ENCODE measurements at regions not wholly inside any gene's neighbourhood (a gene's known extent, or its start where the extent isn't known, plus 50 kb on each side); places are given as distances from the start of the nearest gene placed in this dataset.
A peak's percentile ranks its signal among the peaks of the same experiment; 100 is the strongest.

DNA sequence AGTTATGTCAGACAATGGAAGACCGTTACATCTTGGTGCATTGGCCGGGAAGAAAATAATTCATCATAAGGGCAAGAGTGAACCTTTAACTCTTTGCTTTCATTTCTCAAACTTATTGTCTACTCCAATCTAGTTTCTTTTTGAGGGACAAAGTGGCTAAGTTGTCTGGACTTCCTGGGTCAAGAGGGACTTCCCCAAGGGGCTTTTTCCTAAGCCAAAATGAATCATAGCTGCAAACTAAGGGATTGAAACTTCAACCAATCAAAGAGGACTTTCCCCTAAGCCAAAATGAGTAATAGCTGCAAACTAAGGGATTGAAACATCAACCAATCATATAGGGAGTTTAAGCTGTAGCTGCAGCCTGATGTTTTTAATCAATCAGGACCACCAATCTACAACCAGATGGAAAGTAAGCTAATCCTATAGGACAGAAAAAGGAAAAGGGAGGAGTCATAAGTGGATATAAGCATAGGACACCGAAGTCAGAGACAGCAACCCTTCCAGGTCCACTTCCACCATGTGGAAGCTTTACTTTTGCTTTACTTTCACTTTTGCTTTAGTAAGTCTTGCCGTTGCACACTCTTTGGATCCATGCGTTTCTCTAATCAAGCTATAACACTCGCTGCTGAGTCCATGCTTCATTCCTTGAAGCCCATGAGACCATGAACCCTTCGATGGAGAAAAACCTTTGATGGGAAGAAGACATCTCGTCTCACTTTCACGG, 72.7 kb upstream of the UTY start:
- Histone ChIP-seq H4K20me1 (ENCODE audit: control insufficient read depth, insufficient read depth, low read length, poor library complexity, severe bottlenecking) (no peaks in the 10 kb centered on the region), H3K79me2 (ENCODE audit: control insufficient read depth, insufficient read depth, low read length) (no peaks in the 10 kb centered on the region), H3K4me1 (ENCODE audit: control insufficient read depth in 2 of 2, insufficient read depth in 2 of 2, low read length in 2 of 2) (no peaks in the 10 kb centered on the region), H3K36me3 (replicated peaks in 1 of 2; ENCODE audit: control extremely low read depth in 1 of 2, control insufficient read depth in 1 of 2, extremely low read depth in 1 of 2, insufficient read depth in 2 of 2, low read length in 1 of 2) (no peaks in the 10 kb centered on the region), H3K4me2 (replicated peaks; ENCODE audit: low read depth, low read length, poor library complexity, severe bottlenecking) (no peak overlapping the region), H3K4me3 (ENCODE audit: control extremely low read depth in 1 of 5, extremely low read depth in 1 of 5, insufficient read depth in 1 of 5, low read depth in 2 of 5, low read length in 4 of 5) (no peak overlapping the region), H3K9ac (ENCODE audit: low read length) (no peak overlapping the region), H3K9me3 (ENCODE audit: control extremely low read depth in 1 of 3, control insufficient read depth in 2 of 3, insufficient read depth in 1 of 3, low read length in 2 of 3) (no peaks in the 10 kb centered on the region), H3K27ac (ENCODE audit: low read length in 2 of 2) (no peak overlapping the region), H3K27me3 (replicated peaks in 1 of 4; ENCODE audit: control extremely low read depth in 1 of 4, control insufficient read depth in 3 of 4, insufficient read depth in 4 of 4, low read length in 3 of 4) (no peaks in the 10 kb centered on the region), H2AFZ (ENCODE audit: insufficient read depth, low read depth, low read length, poor library complexity, severe bottlenecking) (no peak overlapping the region)
- H3K27me3 Mint-ChIP-seq: no peaks in the 10 kb centered on the region
- ChIA-PET CTCF (no interaction called here), POLR2A (no interaction called here)
- peak overlapping the region; percentile 29 for H3K4me3 Mint-ChIP-seq
- no peaks in the 10 kb centered on the region for H3K9me3 Mint-ChIP-seq (ENCODE audit: insufficient read depth)
- no peak overlapping the region for H3K27ac Mint-ChIP-seq
- intact Hi-C loops (cut with micrococcal nuclease): no loop called here
- WGBS (ENCODE audit: insufficient coverage): 82% methylated on average over 2 of the region's 9 CpGs
- DNase-seq (no peak), ATAC-seq (ENCODE audit: low read depth) (no peak)
- peaks cover 2% of the 10 kb centered on the region for H3K4me1 Mint-ChIP-seq
- TF ChIP-seq CTCF (IDR thresholded peaks at IDR 0.05) (no peak), EZH2 (IDR thresholded peaks at IDR 0.05; ENCODE audit: borderline replicate concordance, insufficient read depth, low read depth, low read length, poor library complexity, severe bottlenecking) (no peak)

DNA sequence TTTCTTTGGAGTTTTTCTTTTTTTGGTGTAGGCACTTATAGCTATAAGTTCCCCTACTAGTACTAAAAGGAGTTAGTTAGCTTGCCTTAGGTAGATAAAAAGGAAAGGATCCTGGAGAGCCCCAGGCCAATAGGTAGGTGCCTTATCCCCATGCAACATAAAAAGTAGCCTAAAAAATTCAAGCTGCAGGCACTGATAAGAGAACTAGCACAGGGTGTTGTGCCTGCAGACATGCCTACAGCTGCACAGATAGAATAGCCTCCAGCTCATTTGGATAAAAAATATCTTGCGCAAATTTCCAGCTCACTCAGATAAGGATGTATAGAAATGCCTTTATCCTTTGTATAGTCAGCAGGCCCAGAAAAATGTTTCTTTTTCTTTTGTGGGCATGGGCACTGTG, 71.4 kb upstream of the UTY start:
- Histone ChIP-seq H3K9ac (ENCODE audit: low read length) (no peak overlapping the region), H3K4me1 (ENCODE audit: control insufficient read depth in 2 of 2, insufficient read depth in 2 of 2, low read length in 2 of 2) (no peaks in the 10 kb centered on the region), H3K4me3 (ENCODE audit: control extremely low read depth in 1 of 5, extremely low read depth in 1 of 5, insufficient read depth in 1 of 5, low read depth in 2 of 5, low read length in 4 of 5) (no peak overlapping the region), H3K27me3 (replicated peaks in 1 of 4; ENCODE audit: control extremely low read depth in 1 of 4, control insufficient read depth in 3 of 4, insufficient read depth in 4 of 4, low read length in 3 of 4) (no peaks in the 10 kb centered on the region), H3K79me2 (ENCODE audit: control insufficient read depth, insufficient read depth, low read length) (no peaks in the 10 kb centered on the region), H3K4me2 (replicated peaks; ENCODE audit: low read depth, low read length, poor library complexity, severe bottlenecking) (no peak overlapping the region), H2AFZ (ENCODE audit: insufficient read depth, low read depth, low read length, poor library complexity, severe bottlenecking) (no peak overlapping the region), H3K27ac (ENCODE audit: low read length in 2 of 2) (no peak overlapping the region), H3K9me3 (ENCODE audit: control extremely low read depth in 1 of 3, control insufficient read depth in 2 of 3, insufficient read depth in 1 of 3, low read length in 2 of 3) (no peaks in the 10 kb centered on the region), H3K36me3 (replicated peaks in 1 of 2; ENCODE audit: control extremely low read depth in 1 of 2, control insufficient read depth in 1 of 2, extremely low read depth in 1 of 2, insufficient read depth in 2 of 2, low read length in 1 of 2) (no peaks in the 10 kb centered on the region), H4K20me1 (ENCODE audit: control insufficient read depth, insufficient read depth, low read length, poor library complexity, severe bottlenecking) (no peaks in the 10 kb centered on the region)
- Mint-ChIP-seq H3K4me3 (no peak overlapping the region), H3K4me1 (peaks cover 2% of the 10 kb centered on the region), H3K9me3 (ENCODE audit: insufficient read depth) (no peaks in the 10 kb centered on the region), H3K27me3 (no peaks in the 10 kb centered on the region), H3K27ac (no peak overlapping the region)
- TF ChIP-seq CTCF (IDR thresholded peaks at IDR 0.05) (no peak), EZH2 (IDR thresholded peaks at IDR 0.05; ENCODE audit: borderline replicate concordance, insufficient read depth, low read depth, low read length, poor library complexity, severe bottlenecking) (no peak)
- DNase-seq: no peak
- ChIA-PET POLR2A (no interaction called here), CTCF (no interaction called here)
- intact Hi-C loops (cut with micrococcal nuclease): no loop called here
- no peak for ATAC-seq (ENCODE audit: low read depth)
- no CpG with 5 or more reads among the region's 1 CpG for WGBS (ENCODE audit: insufficient coverage)
